ENCODE measurements at regions not wholly inside any gene's neighbourhood (a gene's known extent, or its start where the extent isn't known, plus 50 kb on each side); places are given as distances from the start of the nearest gene placed in this dataset.

- H3F3A ChIP-seq (ENCODE audit: control insufficient read depth, insufficient read depth): no peaks in the 10 kb centered on the region
- H3K4me3 ChIP-seq (ENCODE audit: low read length): no peak overlapping the region
- no peaks in the 10 kb centered on the region for H3K9me2 ChIP-seq (replicated peaks; ENCODE audit: control insufficient read depth, low read length)
- H3K4me1 ChIP-seq (ENCODE audit: control insufficient read depth, low read length): no peaks in the 10 kb centered on the region
- no peak overlapping the region for H3K27ac ChIP-seq (ENCODE audit: low read depth, low read length)
- no peak overlapping the region for H3K4me2 ChIP-seq (ENCODE audit: low read length)
- H3K36me3 ChIP-seq (ENCODE audit: control insufficient read depth, low read length): no peaks in the 10 kb centered on the region
- H4K20me1 ChIP-seq (ENCODE audit: control insufficient read depth, insufficient read depth, low read depth, low read length): no peaks in the 10 kb centered on the region
- H3K9me3 ChIP-seq (ENCODE audit: control insufficient read depth, insufficient read depth, low read length): no peaks in the 10 kb centered on the region
- no peaks in the 10 kb centered on the region for H3K27me3 ChIP-seq (ENCODE audit: control insufficient read depth, low read length)
- TF ChIP-seq CTCF (IDR thresholded peaks at IDR 0.05; ENCODE audit: low read depth, low read length, poor library complexity, severe bottlenecking) (no peak), EZH2phosphoT487 (IDR thresholded peaks at IDR 0.05; ENCODE audit: borderline replicate concordance, low read length) (no peak)
- H3K79me2 ChIP-seq (ENCODE audit: control insufficient read depth, low read length): no peaks in the 10 kb centered on the region
Measured at GRCh38 chr11:81515566-81515965, 1218.1 kb downstream of the FAM181B start.

- Histone ChIP-seq H3F3A (ENCODE audit: control insufficient read depth, insufficient read depth) (no peaks in the 10 kb centered on the region), H3K9me2 (replicated peaks; ENCODE audit: control insufficient read depth, low read length) (no peaks in the 10 kb centered on the region; the same call in 1 of the 2 replicates), H3K79me2 (ENCODE audit: control insufficient read depth, low read length) (no peaks in the 10 kb centered on the region), H3K4me3 (ENCODE audit: low read length) (no peak overlapping the region), H3K27ac (ENCODE audit: low read depth, low read length) (no peak overlapping the region), H3K4me2 (ENCODE audit: low read length) (no peak overlapping the region), H3K36me3 (ENCODE audit: control insufficient read depth, low read length) (no peaks in the 10 kb centered on the region), H3K4me1 (ENCODE audit: control insufficient read depth, low read length) (no peaks in the 10 kb centered on the region), H4K20me1 (ENCODE audit: control insufficient read depth, insufficient read depth, low read depth, low read length) (no peaks in the 10 kb centered on the region), H3K27me3 (ENCODE audit: control insufficient read depth, low read length) (no peaks in the 10 kb centered on the region), H3K9me3 (ENCODE audit: control insufficient read depth, insufficient read depth, low read length) (no peaks in the 10 kb centered on the region)
- TF ChIP-seq CTCF (IDR thresholded peaks at IDR 0.05; ENCODE audit: low read depth, low read length, poor library complexity, severe bottlenecking): peak; percentile 83
- TF ChIP-seq EZH2phosphoT487 (IDR thresholded peaks at IDR 0.05; ENCODE audit: borderline replicate concordance, low read length): no peak
Measured at GRCh38 chr11:81497202-81497804, 1236.4 kb downstream of the FAM181B start.

GRCh38 chr11:81496601-81497000 lies 1237.1 kb downstream of the FAM181B start:
- no peaks in the 10 kb centered on the region for H3K36me3 ChIP-seq (ENCODE audit: control insufficient read depth, low read length)
- H3K27ac ChIP-seq (ENCODE audit: low read depth, low read length): no peak overlapping the region
- no peaks in the 10 kb centered on the region for H3F3A ChIP-seq (ENCODE audit: control insufficient read depth, insufficient read depth)
- H4K20me1 ChIP-seq (ENCODE audit: control insufficient read depth, insufficient read depth, low read depth, low read length): no peaks in the 10 kb centered on the region
- no peak overlapping the region for H3K4me3 ChIP-seq (ENCODE audit: low read length)
- no peaks in the 10 kb centered on the region for H3K9me3 ChIP-seq (ENCODE audit: control insufficient read depth, insufficient read depth, low read length)
- no peaks in the 10 kb centered on the region for H3K4me1 ChIP-seq (ENCODE audit: control insufficient read depth, low read length)
- H3K4me2 ChIP-seq (ENCODE audit: low read length): no peak overlapping the region
- H3K9me2 ChIP-seq (replicated peaks; ENCODE audit: control insufficient read depth, low read length): no peaks in the 10 kb centered on the region; the same call in 1 of the 2 replicates
- H3K27me3 ChIP-seq (ENCODE audit: control insufficient read depth, low read length): no peaks in the 10 kb centered on the region
- H3K79me2 ChIP-seq (ENCODE audit: control insufficient read depth, low read length): no peaks in the 10 kb centered on the region
- TF ChIP-seq EZH2phosphoT487 (IDR thresholded peaks at IDR 0.05; ENCODE audit: borderline replicate concordance, low read length) (no peak), CTCF (IDR thresholded peaks at IDR 0.05; ENCODE audit: low read depth, low read length, poor library complexity, severe bottlenecking) (no peak)
